ENCODE measurements at regions not wholly inside any gene's neighbourhood (a gene's known extent, or its start where the extent isn't known, plus 50 kb on each side); places are given as distances from the start of the nearest gene placed in this dataset.

GRCh38 chr12:94038605-94039004 is 109.8 kb upstream of the PLXNC1 start:
- no peak for TF ChIP-seq CTCF (IDR thresholded peaks at IDR 0.05; ENCODE audit: low read length, missing control alignments)
- no peak for DNase-seq (ENCODE audit: low read depth)

GRCh38 chr12:94039199-94039840 is 109.1 kb upstream of the PLXNC1 start:
- TF ChIP-seq CTCF (IDR thresholded peaks at IDR 0.05; ENCODE audit: low read length, missing control alignments): no peak
- H3K4me3 ChIP-seq (replicated peaks; ENCODE audit: low read depth, low read length): no peak overlapping the region
- DNase-seq (ENCODE audit: low read depth): no peak

More at GRCh38 chr12:94038605-94039004, 109.8 kb upstream of the PLXNC1 start:
- no peak overlapping the region for H3K4me3 ChIP-seq (replicated peaks; ENCODE audit: low read depth, low read length)

- no peak for TF ChIP-seq CTCF (IDR thresholded peaks at IDR 0.05; ENCODE audit: low read length, missing control alignments)
- no peak overlapping the region for H3K4me3 ChIP-seq (replicated peaks; ENCODE audit: low read depth, low read length)
- peak; percentile 89 for DNase-seq (ENCODE audit: low read depth)
Measured at GRCh38 chr12:94039914-94040313, 108.5 kb upstream of the PLXNC1 start.

- no peak for TF ChIP-seq CTCF (IDR thresholded peaks at IDR 0.05; ENCODE audit: low read length, missing control alignments)
- no peak overlapping the region for H3K4me3 ChIP-seq (replicated peaks; ENCODE audit: low read depth, low read length)
- DNase-seq (ENCODE audit: low read depth): no peak
Measured at GRCh38 chr12:94041850-94042249, 106.5 kb upstream of the PLXNC1 start.

GRCh38 chr12:94042321-94042720 is 106.1 kb upstream of the PLXNC1 start:
- no peak for DNase-seq (ENCODE audit: low read depth)
- no peak overlapping the region for H3K4me3 ChIP-seq (replicated peaks; ENCODE audit: low read depth, low read length)
- TF ChIP-seq CTCF (IDR thresholded peaks at IDR 0.05; ENCODE audit: low read length, missing control alignments): no peak

- peak; percentile 20 for DNase-seq (ENCODE audit: low read depth)
- no peak overlapping the region for H3K4me3 ChIP-seq (replicated peaks; ENCODE audit: low read depth, low read length)
Measured at GRCh38 chr12:94046626-94047410, 101.6 kb upstream of the PLXNC1 start.

More at GRCh38 chr12:94046626-94047410, 101.6 kb upstream of the PLXNC1 start:
- TF ChIP-seq CTCF (IDR thresholded peaks at IDR 0.05; ENCODE audit: low read length, missing control alignments): no peak
